ENCODE measurements at regions not wholly inside any gene's neighbourhood (a gene's known extent, or its start where the extent isn't known, plus 50 kb on each side); places are given as distances from the start of the nearest gene placed in this dataset.
A peak's percentile ranks its signal among the peaks of the same experiment; 100 is the strongest.
"Not testable (repeated sequence)": the region's sequence is repeated elsewhere in the genome, so short reads cannot be mapped to it uniquely, and the experiment has no call there.

- ATAC-seq = no peak
- 93% methylated on average over 3 of the region's 3 CpGs for WGBS (ENCODE audit: insufficient coverage)
- H3K4me1 Mint-ChIP-seq = peaks cover 8 to 18% of the 10 kb centered on the region in 2 donors
- Histone ChIP-seq H3K4me1 (ENCODE audit: control insufficient read depth, insufficient read depth, low read length) (no peaks in the 10 kb centered on the region), H3K27me3 (ENCODE audit: control insufficient read depth, insufficient read depth, low read length) (peaks cover 9% of the 10 kb centered on the region), H3K36me3 (ENCODE audit: control insufficient read depth, insufficient read depth, low read length) (no peaks in the 10 kb centered on the region), H3K4me3 (ENCODE audit: low read length) (no peak overlapping the region), H3K9me3 (ENCODE audit: control insufficient read depth, insufficient read depth, low read length) (peaks cover 15% of the 10 kb centered on the region), H3K27ac (ENCODE audit: low read length) (no peak overlapping the region)
- no peak for TF ChIP-seq CTCF (IDR thresholded peaks at IDR 0.05)
- no peak for DNase-seq
- H3K36me3 Mint-ChIP-seq = peaks cover 7% of the 10 kb centered on the region
- H3K4me3 Mint-ChIP-seq = no peak overlapping the region
- intact Hi-C loops (cut with micrococcal nuclease) = no loop called here
- H3K27ac Mint-ChIP-seq = no peak overlapping the region
- peaks cover 13 to 38% of the 10 kb centered on the region in 2 donors for H3K27me3 Mint-ChIP-seq (ENCODE audit: low read depth in 2 of 2)
- peaks cover 5 to 8% of the 10 kb centered on the region in 2 donors for H3K9me3 Mint-ChIP-seq
These were observed 108.4 kb upstream of the UNC5B start for GRCh38 chr10:71103961-71104360.

- not testable (repeated sequence) for H3K9me3 Mint-ChIP-seq
These were observed 106.2 kb upstream of the UNC5B start for GRCh38 chr10:71106151-71106550.

GRCh38 chr10:71107117-71107516 lies 105.3 kb upstream of the UNC5B start:
- H3K4me1 Mint-ChIP-seq = peaks cover 8 to 18% of the 10 kb centered on the region in 2 donors
- H3K9me3 Mint-ChIP-seq; ATAC-seq; DNase-seq; H3K4me3 Mint-ChIP-seq; H3K27ac Mint-ChIP-seq; H3K27me3 ChIP-seq (ENCODE audit: control insufficient read depth, insufficient read depth, low read length); H3K4me3 ChIP-seq (ENCODE audit: low read length); H3K4me1 ChIP-seq (ENCODE audit: control insufficient read depth, insufficient read depth, low read length); intact Hi-C loops (cut with micrococcal nuclease); H3K36me3 Mint-ChIP-seq; H3K36me3 ChIP-seq (ENCODE audit: control insufficient read depth, insufficient read depth, low read length); H3K27ac ChIP-seq (ENCODE audit: low read length): not testable (repeated sequence)
- WGBS (ENCODE audit: insufficient coverage) = 91% methylated on average over 7 of the region's 7 CpGs
- H3K9me3 ChIP-seq (ENCODE audit: control insufficient read depth, insufficient read depth, low read length) = peaks cover 15% of the 10 kb centered on the region
- peaks cover 20 to 43% of the 10 kb centered on the region in 2 donors for H3K27me3 Mint-ChIP-seq (ENCODE audit: low read depth in 2 of 2)

More at GRCh38 chr10:71106151-71106550, 106.2 kb upstream of the UNC5B start:
- H3K36me3 ChIP-seq (ENCODE audit: control insufficient read depth, insufficient read depth, low read length); H3K36me3 Mint-ChIP-seq; H3K27me3 ChIP-seq (ENCODE audit: control insufficient read depth, insufficient read depth, low read length); H3K4me3 ChIP-seq (ENCODE audit: low read length); DNase-seq; H3K27ac ChIP-seq (ENCODE audit: low read length); intact Hi-C loops (cut with micrococcal nuclease); H3K4me1 ChIP-seq (ENCODE audit: control insufficient read depth, insufficient read depth, low read length): not testable (repeated sequence)
- peaks cover 16 to 38% of the 10 kb centered on the region in 2 donors for H3K27me3 Mint-ChIP-seq (ENCODE audit: low read depth in 2 of 2)
- whole genome bisulfite sequencing (ENCODE audit: insufficient coverage) = 31% methylated on average over 4 of the region's 4 CpGs
- H3K27ac Mint-ChIP-seq = peak overlapping the region; percentile 78 to 82
- peak overlapping the region; percentile 54 for H3K4me3 Mint-ChIP-seq
- peaks cover 15% of the 10 kb centered on the region for H3K9me3 ChIP-seq (ENCODE audit: control insufficient read depth, insufficient read depth, low read length)
- peak in 2 of 3 donors; percentile 59 to 76 for ATAC-seq
- peaks cover 8 to 18% of the 10 kb centered on the region in 2 donors for H3K4me1 Mint-ChIP-seq

- Mint-ChIP-seq H3K4me1 (peaks cover 8 to 18% of the 10 kb centered on the region in 2 donors), H3K27me3 (ENCODE audit: low read depth in 2 of 2) (peaks cover 24 to 53% of the 10 kb centered on the region in 2 donors)
- H3K9me3 Mint-ChIP-seq; H3K27me3 ChIP-seq (ENCODE audit: control insufficient read depth, insufficient read depth, low read length); H3K36me3 Mint-ChIP-seq; intact Hi-C loops (cut with micrococcal nuclease); DNase-seq; H3K27ac ChIP-seq (ENCODE audit: low read length); H3K4me3 Mint-ChIP-seq; H3K4me1 ChIP-seq (ENCODE audit: control insufficient read depth, insufficient read depth, low read length); ATAC-seq; H3K36me3 ChIP-seq (ENCODE audit: control insufficient read depth, insufficient read depth, low read length); H3K4me3 ChIP-seq (ENCODE audit: low read length); H3K27ac Mint-ChIP-seq: not testable (repeated sequence)
- WGBS (ENCODE audit: insufficient coverage) = 56% methylated on average over 1 of the region's 1 CpG
- peaks cover 18% of the 10 kb centered on the region for H3K9me3 ChIP-seq (ENCODE audit: control insufficient read depth, insufficient read depth, low read length)
These were observed 104.3 kb upstream of the UNC5B start for GRCh38 chr10:71108042-71108441.

- Mint-ChIP-seq H3K4me1 (no peaks in the 10 kb centered on the region), H3K9me3 (peaks cover 13% of the 10 kb centered on the region in 2 donors), H3K27ac (no peak overlapping the region), H3K36me3 (peaks cover 31% of the 10 kb centered on the region), H3K4me3 (no peak overlapping the region), H3K27me3 (ENCODE audit: low read depth in 2 of 2) (peaks cover 28 to 62% of the 10 kb centered on the region in 2 donors)
- Histone ChIP-seq H3K4me3 (ENCODE audit: low read length) (no peak overlapping the region), H3K27ac (ENCODE audit: low read length) (no peak overlapping the region), H3K9me3 (ENCODE audit: control insufficient read depth, insufficient read depth, low read length) (peaks cover 24% of the 10 kb centered on the region), H3K36me3 (ENCODE audit: control insufficient read depth, insufficient read depth, low read length) (no peaks in the 10 kb centered on the region), H3K27me3 (ENCODE audit: control insufficient read depth, insufficient read depth, low read length) (peaks cover 4% of the 10 kb centered on the region), H3K4me1 (ENCODE audit: control insufficient read depth, insufficient read depth, low read length) (no peaks in the 10 kb centered on the region)
- WGBS (ENCODE audit: insufficient coverage) = 71% methylated on average over 1 of the region's 2 CpGs
- ATAC-seq = no peak
- TF ChIP-seq CTCF (IDR thresholded peaks at IDR 0.05) = no peak
- intact Hi-C loops (cut with micrococcal nuclease) = no loop called here
- no peak for DNase-seq
These were observed 100.1 kb upstream of the UNC5B start for GRCh38 chr10:71112138-71112785.
